GM21825 (cell line): ENCODE measurements at regions not wholly inside any gene's neighbourhood (a gene's known extent, or its start where the extent isn't known, plus 50 kb on each side); places are given as distances from the start of the nearest gene placed in this dataset.

Experiments
- ATAC-seq: cut with Tn5 transposase; IDR thresholded peaks from one replicate; pipeline ENCODE4 v1.9.1; 2021; ENCODE audit warnings: mild to moderate bottlenecking, moderate library complexity; ENCODE audit not compliant: unreplicated experiment

GRCh38 chr2:38207168-38207567, 131.2 kb upstream of the CYP1B1 start:
- no peak for ATAC-seq

- no peak for ATAC-seq
Measured at GRCh38 chr2:38203446-38203810, 127.5 kb upstream of the CYP1B1 start.

- ATAC-seq = no peak
Measured at GRCh38 chr2:38202713-38203445, 126.9 kb upstream of the CYP1B1 start.

GRCh38 chr2:38201784-38202183, 125.8 kb upstream of the CYP1B1 start:
- no peak for ATAC-seq

GRCh38 chr2:38200598-38200997, 124.6 kb upstream of the CYP1B1 start:
- no peak for ATAC-seq

- no peak for ATAC-seq
Measured at GRCh38 chr2:38199127-38199526, 123.2 kb upstream of the CYP1B1 start.

- no peak for ATAC-seq
Measured at GRCh38 chr2:38194751-38195150, 118.8 kb upstream of the CYP1B1 start.

- ATAC-seq = no peak
Measured at GRCh38 chr2:38192976-38193375, 117.0 kb upstream of the CYP1B1 start.

GRCh38 chr2:38192046-38192445, 116.1 kb upstream of the CYP1B1 start:
- ATAC-seq = no peak

GRCh38 chr2:38191516-38191915, 115.6 kb upstream of the CYP1B1 start:
- no peak for ATAC-seq

- ATAC-seq = no peak
Measured at GRCh38 chr2:38190542-38191218, 114.7 kb upstream of the CYP1B1 start.

GRCh38 chr2:38187541-38188011, 111.6 kb upstream of the CYP1B1 start:
- no peak for ATAC-seq

GRCh38 chr2:38185012-38185491, 109.1 kb upstream of the CYP1B1 start:
- ATAC-seq = peak; percentile 91

- ATAC-seq = no peak
Measured at GRCh38 chr2:38182492-38183003, 106.6 kb upstream of the CYP1B1 start.

GRCh38 chr2:38181806-38182491, 106.0 kb upstream of the CYP1B1 start:
- ATAC-seq = no peak

- ATAC-seq = no peak
Measured at GRCh38 chr2:38180754-38181153, 104.8 kb upstream of the CYP1B1 start.

- ATAC-seq = peak; percentile 79
Measured at GRCh38 chr2:38178556-38179419, 102.8 kb upstream of the CYP1B1 start.

- no peak for ATAC-seq
Measured at GRCh38 chr2:38178119-38178518, 102.2 kb upstream of the CYP1B1 start.

GRCh38 chr2:38176619-38177021, 100.7 kb upstream of the CYP1B1 start:
- ATAC-seq = no peak

GRCh38 chr2:38174646-38175423, 98.9 kb upstream of the CYP1B1 start:
- ATAC-seq = no peak
